Thyroid gland (tissue), 4 donors: ENCODE measurements at regions not wholly inside any gene's neighbourhood (a gene's known extent, or its start where the extent isn't known, plus 50 kb on each side); places are given as distances from the start of the nearest gene placed in this dataset.

Source experiments
- POLR2A ChIP-seq, 2 donors: fragments of 450-650 bp; IDR thresholded peaks; one replicate each; pipeline ENCODE4 v1.6.1; 2017; ENCODE audit warnings: antibody characterized with exemption in 2 of 2, mild to moderate bottlenecking in 2 of 2, moderate library complexity in 1 of 2
- TF ChIP-seq, protein P1 (sequence below), 6 experiments: fragments of 200-600 bp in 3 of 6; fragments of 450-650 bp in 3 of 6; sonication (generic) in 3 of 6; IDR thresholded peaks; one replicate each; pipeline ENCODE4 v1.5.1; 2016 to 2019; ENCODE audit warnings: antibody characterized with exemption in 6 of 6, mild to moderate bottlenecking in 2 of 6, inconsistent platforms in 1 of 6, moderate library complexity in 1 of 6

DNA sequence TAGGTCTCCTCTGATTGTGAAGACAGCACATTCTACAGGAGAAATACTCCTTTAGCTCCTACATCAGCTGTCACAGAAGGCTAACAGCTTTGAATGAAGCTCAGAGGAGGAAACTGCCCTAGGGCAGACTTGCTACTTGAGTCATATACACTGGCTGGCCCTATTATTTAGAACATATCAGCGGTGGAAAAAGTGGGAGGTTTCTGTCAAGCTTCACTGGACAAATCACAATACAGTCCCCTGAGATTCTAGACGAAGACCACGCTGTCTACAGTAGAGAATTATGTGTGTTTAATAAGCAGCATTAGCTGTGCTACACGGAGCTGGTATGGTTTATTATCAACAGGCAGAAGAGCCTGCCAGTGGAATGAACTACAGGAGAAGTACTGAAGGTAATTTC, 230.9 kb upstream of the FSIP2 start:
- TF ChIP-seq, protein P1, sequence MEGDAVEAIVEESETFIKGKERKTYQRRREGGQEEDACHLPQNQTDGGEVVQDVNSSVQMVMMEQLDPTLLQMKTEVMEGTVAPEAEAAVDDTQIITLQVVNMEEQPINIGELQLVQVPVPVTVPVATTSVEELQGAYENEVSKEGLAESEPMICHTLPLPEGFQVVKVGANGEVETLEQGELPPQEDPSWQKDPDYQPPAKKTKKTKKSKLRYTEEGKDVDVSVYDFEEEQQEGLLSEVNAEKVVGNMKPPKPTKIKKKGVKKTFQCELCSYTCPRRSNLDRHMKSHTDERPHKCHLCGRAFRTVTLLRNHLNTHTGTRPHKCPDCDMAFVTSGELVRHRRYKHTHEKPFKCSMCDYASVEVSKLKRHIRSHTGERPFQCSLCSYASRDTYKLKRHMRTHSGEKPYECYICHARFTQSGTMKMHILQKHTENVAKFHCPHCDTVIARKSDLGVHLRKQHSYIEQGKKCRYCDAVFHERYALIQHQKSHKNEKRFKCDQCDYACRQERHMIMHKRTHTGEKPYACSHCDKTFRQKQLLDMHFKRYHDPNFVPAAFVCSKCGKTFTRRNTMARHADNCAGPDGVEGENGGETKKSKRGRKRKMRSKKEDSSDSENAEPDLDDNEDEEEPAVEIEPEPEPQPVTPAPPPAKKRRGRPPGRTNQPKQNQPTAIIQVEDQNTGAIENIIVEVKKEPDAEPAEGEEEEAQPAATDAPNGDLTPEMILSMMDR (IDR thresholded peaks at IDR 0.05), result no peak
- no peak for TF ChIP-seq POLR2A (IDR thresholded peaks at IDR 0.05)
